ENCODE measurements at regions not wholly inside any gene's neighbourhood (a gene's known extent, or its start where the extent isn't known, plus 50 kb on each side); places are given as distances from the start of the nearest gene placed in this dataset.

DNA sequence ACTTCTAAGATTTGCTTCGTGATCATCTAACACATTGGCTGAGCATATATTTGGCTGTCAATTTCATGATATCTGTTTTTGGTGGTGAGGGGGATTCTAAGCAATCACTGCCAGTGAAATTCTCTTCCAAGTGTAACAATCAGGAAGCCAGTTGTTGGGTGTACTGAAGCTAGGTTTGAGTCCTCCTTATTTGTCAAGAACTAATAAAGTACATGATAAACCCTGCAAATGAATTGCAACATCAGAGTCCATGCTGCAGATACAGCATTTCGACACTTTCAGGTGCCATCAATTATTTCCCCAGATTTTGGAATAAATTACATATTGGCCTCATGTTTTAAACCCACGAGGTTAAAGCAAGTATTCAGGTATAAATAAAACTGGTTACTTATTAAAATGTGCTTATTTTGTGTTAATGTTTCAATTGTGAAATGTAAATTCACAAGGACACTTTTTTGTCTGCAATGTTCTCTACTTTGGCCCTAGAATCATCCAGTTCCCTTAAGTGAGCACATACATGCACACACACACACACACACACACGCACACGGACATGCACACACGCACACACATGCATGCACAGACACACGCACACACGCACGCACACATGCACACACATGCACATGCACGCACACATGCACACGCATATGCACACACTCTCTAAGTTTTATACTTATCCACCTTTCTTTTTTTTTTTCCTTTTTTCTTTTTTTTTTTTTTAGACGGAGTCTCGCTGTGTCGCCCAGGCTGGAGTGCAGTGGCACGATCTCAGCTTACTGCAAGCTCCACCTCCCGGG is 510.2 kb upstream of the KLF6 start:
- Mint-ChIP-seq H3K36me3 (ENCODE audit: low read depth, unreplicated experiment) (no peaks in the 10 kb centered on the region), H3K27ac (ENCODE audit: unreplicated experiment) (no peak overlapping the region)
- TF ChIP-seq CTCF (IDR thresholded peaks at IDR 0.05; ENCODE audit: unreplicated experiment), result no peak

GRCh38 chr10:4294271-4294670 is 509.3 kb upstream of the KLF6 start:
- DNase-seq (ENCODE audit: low spot score), result no peak
- peaks cover 1% of the 10 kb centered on the region for H3K27me3 Mint-ChIP-seq (ENCODE audit: unreplicated experiment)
- TF ChIP-seq CTCF (IDR thresholded peaks at IDR 0.05; ENCODE audit: unreplicated experiment), result no peak
- no peak overlapping the region for H3K4me3 Mint-ChIP-seq (ENCODE audit: unreplicated experiment)
- no peaks in the 10 kb centered on the region for H3K9me3 Mint-ChIP-seq (ENCODE audit: unreplicated experiment)
- peaks cover 3% of the 10 kb centered on the region for H3K4me1 Mint-ChIP-seq (ENCODE audit: unreplicated experiment)
- H3K27ac Mint-ChIP-seq (ENCODE audit: unreplicated experiment), result no peak overlapping the region
- H3K36me3 Mint-ChIP-seq (ENCODE audit: low read depth, unreplicated experiment), result no peaks in the 10 kb centered on the region

More for the DNA sequence above, 510.2 kb upstream of the KLF6 start:
- Mint-ChIP-seq H3K4me1 (ENCODE audit: unreplicated experiment) (no peaks in the 10 kb centered on the region), H3K27me3 (ENCODE audit: unreplicated experiment) (peaks cover 1% of the 10 kb centered on the region), H3K9me3 (ENCODE audit: unreplicated experiment) (no peaks in the 10 kb centered on the region), H3K4me3 (ENCODE audit: unreplicated experiment) (no peak overlapping the region)
- no peak for DNase-seq (ENCODE audit: low spot score)

DNA sequence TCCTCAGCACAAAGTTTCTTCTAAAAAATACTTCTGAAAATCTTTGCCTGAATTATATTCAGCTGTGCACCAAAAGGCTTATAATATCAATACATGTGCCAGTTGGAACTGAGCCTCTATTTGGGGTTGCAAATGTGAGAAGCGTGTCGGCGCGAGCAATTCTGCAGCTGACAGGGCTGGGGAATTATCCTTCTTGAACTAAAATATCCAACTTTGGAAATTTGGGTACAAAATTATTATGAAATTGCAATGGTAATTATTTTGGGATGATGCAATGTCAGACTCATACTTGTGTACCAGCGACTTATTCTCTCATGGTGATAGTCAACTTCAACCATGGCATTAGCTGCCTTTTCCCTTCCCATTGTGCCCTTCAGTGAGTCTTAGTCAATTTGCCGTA is 507.0 kb upstream of the KLF6 start:
- no peak for DNase-seq (ENCODE audit: low spot score)
- H3K27me3 Mint-ChIP-seq (ENCODE audit: unreplicated experiment), result peaks cover 1% of the 10 kb centered on the region
- H3K36me3 Mint-ChIP-seq (ENCODE audit: low read depth, unreplicated experiment), result no peaks in the 10 kb centered on the region
- H3K4me1 Mint-ChIP-seq (ENCODE audit: unreplicated experiment), result peaks cover 21% of the 10 kb centered on the region
- TF ChIP-seq CTCF (IDR thresholded peaks at IDR 0.05; ENCODE audit: unreplicated experiment), result no peak
- H3K27ac Mint-ChIP-seq (ENCODE audit: unreplicated experiment), result no peak overlapping the region
- H3K4me3 Mint-ChIP-seq (ENCODE audit: unreplicated experiment), result no peak overlapping the region
- no peaks in the 10 kb centered on the region for H3K9me3 Mint-ChIP-seq (ENCODE audit: unreplicated experiment)

DNA sequence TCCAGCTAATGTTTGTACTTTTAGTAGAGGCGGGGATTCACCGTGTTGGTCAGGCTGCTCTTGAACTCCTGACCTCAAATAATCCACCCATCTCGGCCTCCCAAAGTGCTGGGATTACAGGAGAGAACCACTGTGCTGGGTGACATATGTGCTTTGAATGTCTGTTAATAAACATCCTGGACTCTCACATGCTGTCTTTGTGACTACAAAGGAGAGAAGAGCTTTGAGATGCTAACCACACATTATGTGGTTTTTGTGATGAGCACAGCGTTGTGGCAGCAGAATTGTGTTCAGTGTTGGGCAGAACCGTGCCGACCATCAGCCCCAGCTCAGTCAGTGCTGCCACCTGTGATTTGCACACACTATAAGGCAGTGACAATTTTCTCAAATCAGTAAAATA is 500.1 kb upstream of the KLF6 start:
- Mint-ChIP-seq H3K4me3 (ENCODE audit: unreplicated experiment) (no peak overlapping the region), H3K36me3 (ENCODE audit: low read depth, unreplicated experiment) (no peaks in the 10 kb centered on the region), H3K27ac (ENCODE audit: unreplicated experiment) (no peak overlapping the region), H3K9me3 (ENCODE audit: unreplicated experiment) (no peaks in the 10 kb centered on the region), H3K27me3 (ENCODE audit: unreplicated experiment) (no peaks in the 10 kb centered on the region), H3K4me1 (ENCODE audit: unreplicated experiment) (peaks cover 32% of the 10 kb centered on the region)
- no peak for DNase-seq (ENCODE audit: low spot score)
- no peak for TF ChIP-seq CTCF (IDR thresholded peaks at IDR 0.05; ENCODE audit: unreplicated experiment)

DNA sequence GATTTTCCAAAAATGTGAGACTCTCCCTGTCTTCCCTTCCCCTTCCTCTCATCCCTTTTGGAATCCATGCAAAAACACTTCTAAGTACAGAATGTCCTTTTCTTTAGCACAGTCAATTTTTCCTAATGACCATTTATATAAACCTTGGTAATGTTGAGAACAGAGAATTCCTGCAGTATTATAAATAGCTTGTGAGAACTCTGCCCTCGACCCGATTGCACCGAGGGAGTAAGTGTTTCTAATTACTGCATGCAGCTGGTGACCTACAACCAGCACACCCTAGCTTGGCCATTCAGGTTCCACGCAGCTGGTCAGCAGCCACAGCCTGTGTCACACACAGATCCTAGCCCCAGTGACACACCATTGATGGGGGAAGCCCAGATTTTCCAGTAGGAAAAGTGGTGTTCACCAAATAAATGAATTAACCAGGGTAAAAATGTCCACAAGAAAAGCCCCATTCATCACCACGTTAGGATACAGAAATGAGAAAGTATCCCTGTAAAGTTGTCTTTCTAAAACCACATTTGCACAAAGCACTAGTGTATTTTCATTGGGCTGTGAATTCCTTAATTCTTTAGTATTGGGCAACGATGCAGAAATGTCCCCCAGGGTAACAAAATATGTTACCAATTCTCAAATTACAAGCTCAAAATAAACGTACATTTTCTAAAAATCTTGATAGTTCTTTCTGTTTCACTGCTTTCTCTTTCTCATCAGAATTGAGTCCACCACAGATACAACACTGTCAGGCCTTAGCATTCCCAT is 499.0 kb upstream of the KLF6 start:
- Mint-ChIP-seq H3K27me3 (ENCODE audit: unreplicated experiment) (no peaks in the 10 kb centered on the region), H3K4me3 (ENCODE audit: unreplicated experiment) (no peak overlapping the region), H3K36me3 (ENCODE audit: low read depth, unreplicated experiment) (no peaks in the 10 kb centered on the region), H3K27ac (ENCODE audit: unreplicated experiment) (no peak overlapping the region), H3K9me3 (ENCODE audit: unreplicated experiment) (no peaks in the 10 kb centered on the region), H3K4me1 (ENCODE audit: unreplicated experiment) (peaks cover 29% of the 10 kb centered on the region)
- no peak for DNase-seq (ENCODE audit: low spot score)
- TF ChIP-seq CTCF (IDR thresholded peaks at IDR 0.05; ENCODE audit: unreplicated experiment), result no peak

All from endothelial cell (in vitro differentiated cells).